Endothelial cell of umbilical vein (primary cell): ENCODE measurements at regions not wholly inside any gene's neighbourhood (a gene's known extent, or its start where the extent isn't known, plus 50 kb on each side); places are given as distances from the start of the nearest gene placed in this dataset.

Source experiments
- CTCF ChIP-seq, 2 donors: IDR thresholded peaks; 1 replicate in 1 of 2; 2 replicates in 1 of 2; pipeline ENCODE4 v1.5.1; 2011; ENCODE audit warnings: low read length in 2 of 2, mild to moderate bottlenecking in 2 of 2, moderate library complexity in 2 of 2, control low read depth in 1 of 2, inconsistent platforms in 1 of 2, low read depth in 1 of 2; ENCODE audit not compliant: insufficient read depth in 1 of 2; ENCODE audit errors: extremely low read depth in 1 of 2
- EZH2 ChIP-seq: IDR thresholded peaks from 2 replicates; pipeline ENCODE4 v1.6.1; 2012; ENCODE audit warnings: borderline replicate concordance, low read depth, mild to moderate bottlenecking, moderate library complexity, low read length, inconsistent platforms; ENCODE audit not compliant: severe bottlenecking
- FOS ChIP-seq: IDR thresholded peaks from 2 replicates; pipeline ENCODE4 v1.6.1; 2011; ENCODE audit warnings: mild to moderate bottlenecking, low read length, moderate library complexity, borderline replicate concordance; ENCODE audit not compliant: insufficient read depth
- JUN ChIP-seq: IDR thresholded peaks from 2 replicates; pipeline ENCODE4 v1.6.1; 2011; ENCODE audit warnings: borderline replicate concordance, low read depth; ENCODE audit not compliant: insufficient read length, insufficient read depth
- MYC ChIP-seq: IDR thresholded peaks from one replicate; pipeline ENCODE4 v1.6.1; 2011; ENCODE audit warnings: mild to moderate bottlenecking, low read depth, low read length
- POLR2A ChIP-seq: IDR thresholded peaks from 2 replicates; pipeline ENCODE4 v1.6.1; 2012; ENCODE audit warnings: low read depth, mild to moderate bottlenecking, control low read depth, low read length
- POLR2AphosphoS5 ChIP-seq: IDR thresholded peaks from 2 replicates; pipeline ENCODE4 v1.6.1; 2012; ENCODE audit warnings: low read depth, mild to moderate bottlenecking, control low read depth, low read length, moderate library complexity; ENCODE audit not compliant: insufficient read depth

- no peak for TF ChIP-seq POLR2AphosphoS5
- no peak for TF ChIP-seq POLR2A
- TF ChIP-seq CTCF (IDR thresholded peaks at IDR 0.05; ENCODE audit: extremely low read depth in 1 of 2, insufficient read depth in 1 of 2, low read depth in 1 of 2, low read length in 2 of 2): no peak
- TF ChIP-seq JUN: no peak
- TF ChIP-seq FOS: no peak
- no peak for TF ChIP-seq MYC
- TF ChIP-seq EZH2: no peak
Measured at GRCh38 chr4:71978210-71978835, 53.5 kb upstream of the NPFFR2 start.
